IMR-90 (cell line): ENCODE measurements at regions not wholly inside any gene's neighbourhood (a gene's known extent, or its start where the extent isn't known, plus 50 kb on each side); places are given as distances from the start of the nearest gene placed in this dataset.

Experiments
- ATAC-seq: fragments of 200-7000 bp; cut with Tn5 transposase; 2 replicates; pipeline ENCODE4 v1.9.1; 2020; ENCODE audit warnings: low read depth, mild to moderate bottlenecking, moderate library complexity
- BruUV-seq: library from RNA; stranded (reverse); fragments of 400-500 nt; replicated peaks from 2 replicates; lab custom pipeline; 2021; lab: Mats Ljungman, UMichigan
- CTCF ChIA-PET: fragments of 300-600 bp; formaldehyde crosslinking; extraction: SDS; loops from one replicate; lab custom pipeline; 2021; ENCODE audit warnings: antibody characterized with exemption; lab: Yijun Ruan, JAX
- POLR2A ChIA-PET: fragments of 300-600 bp; sonication (Branson Sonifier 250); formaldehyde crosslinking; loops from one replicate; lab custom pipeline; 2022; ENCODE audit warnings: antibody characterized with exemption; ENCODE audit not compliant: unreplicated experiment; lab: Charles Lee
- DNase-seq: peaks from one replicate; pipeline ENCODE4 v3.0.0; 2013
- H2AFZ ChIP-seq: replicated peaks from 2 replicates; pipeline ENCODE3; 2013; ENCODE audit warnings: low read length, mild to moderate bottlenecking; ENCODE audit not compliant: poor library complexity
- H2AK5ac ChIP-seq: 2 replicates; pipeline ENCODE4 v1.6.1; 2013; ENCODE audit warnings: low read depth, low read length, inconsistent platforms
- H2AK9ac ChIP-seq: replicated peaks from 2 replicates; pipeline ENCODE3; 2013; ENCODE audit warnings: mild to moderate bottlenecking, low read depth, low read length, moderate library complexity; ENCODE audit not compliant: poor library complexity
- H2BK120ac ChIP-seq: 2 replicates; pipeline ENCODE4 v1.6.1; 2013; ENCODE audit warnings: low read depth, low read length, inconsistent platforms
- H2BK15ac ChIP-seq: 3 replicates; pipeline ENCODE4 v1.6.1; 2013; ENCODE audit warnings: low read depth, low read length, inconsistent platforms
- H2BK20ac ChIP-seq: 2 replicates; pipeline ENCODE4 v1.6.1; 2013; ENCODE audit warnings: low read depth, mild to moderate bottlenecking, inconsistent platforms, low read length, moderate library complexity
- H2BK5ac ChIP-seq: 2 replicates; pipeline ENCODE4 v1.6.1; 2013; ENCODE audit warnings: mild to moderate bottlenecking, low read depth, low read length, inconsistent platforms; ENCODE audit not compliant: poor library complexity, severe bottlenecking
- H3K14ac ChIP-seq: replicated peaks from 2 replicates; pipeline ENCODE4 v1.6.1; 2013; ENCODE audit warnings: low read depth, low read length, inconsistent platforms
- H3K18ac ChIP-seq: 2 replicates; pipeline ENCODE4 v1.6.1; 2013; ENCODE audit warnings: low read depth, low read length, control low read depth
- H3K23ac ChIP-seq: 2 replicates; pipeline ENCODE4 v1.6.1; 2013; ENCODE audit warnings: low read depth, low read length, inconsistent platforms
- H3K27ac ChIP-seq: 2 replicates; pipeline ENCODE4 v1.5.1; 2013; ENCODE audit warnings: mild to moderate bottlenecking, control low read depth, low read length; ENCODE audit not compliant: insufficient read depth
- H3K27me3 ChIP-seq: 2 replicates; pipeline ENCODE4 v1.6.1; 2013; ENCODE audit warnings: low read length; ENCODE audit not compliant: control insufficient read depth, insufficient read depth
- H3K36me3 ChIP-seq: 2 replicates; pipeline ENCODE4 v1.6.1; 2013; ENCODE audit warnings: low read length, mixed read lengths; ENCODE audit not compliant: control insufficient read depth, insufficient read depth
- H3K4ac ChIP-seq: 2 replicates; pipeline ENCODE4 v1.6.1; 2013; ENCODE audit warnings: low read depth, low read length, inconsistent platforms
- H3K4me1 ChIP-seq: 2 replicates; pipeline ENCODE4 v1.6.1; 2013; ENCODE audit warnings: low read length, mixed read lengths; ENCODE audit not compliant: control insufficient read depth, insufficient read depth
- H3K4me2 ChIP-seq: 2 replicates; pipeline ENCODE4 v1.6.1; 2013; ENCODE audit warnings: low read depth, mild to moderate bottlenecking, control low read depth, low read length, moderate library complexity
- H3K4me3 ChIP-seq: 2 replicates; pipeline ENCODE4 v1.5.1; 2013; ENCODE audit warnings: low read depth, mild to moderate bottlenecking, control low read depth, low read length, moderate library complexity; ENCODE audit not compliant: insufficient read depth
- H3K56ac ChIP-seq: 2 replicates; pipeline ENCODE4 v1.6.1; 2013; ENCODE audit warnings: low read length, inconsistent platforms; ENCODE audit not compliant: insufficient read depth; ENCODE audit errors: extremely low read depth
- H3K79me1 ChIP-seq, 2 experiments: 2 replicates each; pipeline ENCODE4 v1.6.1; 2013; ENCODE audit warnings: low read length in 2 of 2, inconsistent platforms in 1 of 2, low read depth in 1 of 2
- H3K9ac ChIP-seq: 2 replicates; pipeline ENCODE4 v1.6.1; 2013; ENCODE audit warnings: low read depth, low read length, control low read depth
- H3K9me1 ChIP-seq: 2 replicates; pipeline ENCODE4 v1.6.1; 2013; ENCODE audit warnings: low read length, inconsistent platforms; ENCODE audit not compliant: insufficient read depth
- H3K9me3 ChIP-seq: 2 replicates; pipeline ENCODE4 v1.6.1; 2013; ENCODE audit warnings: low read length; ENCODE audit not compliant: control insufficient read depth, insufficient read depth
- H4K20me1 ChIP-seq: 2 replicates; pipeline ENCODE4 v1.6.1; 2013; ENCODE audit warnings: low read length, inconsistent platforms; ENCODE audit not compliant: insufficient read depth
- H4K5ac ChIP-seq: 2 replicates; pipeline ENCODE4 v1.6.1; 2013; ENCODE audit warnings: mild to moderate bottlenecking, low read depth, low read length, control low read depth
- H4K8ac ChIP-seq, 2 experiments: 2 replicates each; pipeline ENCODE4 v1.6.1; 2013; ENCODE audit warnings: low read depth in 2 of 2, low read length in 2 of 2, control low read depth in 1 of 2, inconsistent platforms in 1 of 2
- H4K91ac ChIP-seq: 2 replicates; pipeline ENCODE4 v1.6.1; 2013; ENCODE audit warnings: low read depth, low read length, inconsistent platforms; ENCODE audit not compliant: insufficient read depth
- BHLHE40 ChIP-seq: fragments of 150-350 bp; IDR thresholded peaks from 2 replicates; pipeline ENCODE4 v1.6.1; 2016; ENCODE audit warnings: mild to moderate bottlenecking, low read depth, low read length
- CEBPB ChIP-seq: IDR thresholded peaks from 2 replicates; pipeline ENCODE4 v1.6.1; 2012; ENCODE audit warnings: low read depth, low read length, improper control_type of control experiment
- CHD1 ChIP-seq: IDR thresholded peaks from 2 replicates; pipeline ENCODE4 v1.6.1; 2012; ENCODE audit warnings: low read depth, low read length, improper control_type of control experiment
- ELK1 ChIP-seq: fragments of 150-350 bp; IDR thresholded peaks from 2 replicates; pipeline ENCODE4 v1.6.1; 2016; ENCODE audit warnings: low read depth, mild to moderate bottlenecking, low read length, moderate library complexity, borderline replicate concordance
- FOS ChIP-seq: fragments of 150-350 bp; IDR thresholded peaks from 2 replicates; pipeline ENCODE4 v1.6.1; 2016; ENCODE audit warnings: low read depth, low read length
- MAFK ChIP-seq: IDR thresholded peaks from 2 replicates; pipeline ENCODE4 v1.6.1; 2012; ENCODE audit warnings: low read depth, low read length, improper control_type of control experiment
- MAZ ChIP-seq: IDR thresholded peaks from 2 replicates; pipeline ENCODE4 v1.6.1; 2012; ENCODE audit warnings: low read depth, mild to moderate bottlenecking, low read length, improper control_type of control experiment, moderate library complexity, borderline replicate concordance
- MXI1 ChIP-seq: IDR thresholded peaks from 2 replicates; pipeline ENCODE4 v1.6.1; 2012; ENCODE audit warnings: low read depth, mild to moderate bottlenecking, low read length, moderate library complexity, borderline replicate concordance
- NFE2L2 ChIP-seq: fragments of 150-350 bp; IDR thresholded peaks from 2 replicates; pipeline ENCODE4 v1.6.1; 2016; ENCODE audit warnings: low read depth, mild to moderate bottlenecking, low read length
- POLR2A ChIP-seq: IDR thresholded peaks from 2 replicates; pipeline ENCODE4 v1.6.1; 2012; ENCODE audit warnings: mild to moderate bottlenecking, low read depth, low read length
- RAD21 ChIP-seq: IDR thresholded peaks from 2 replicates; pipeline ENCODE4 v1.6.1; 2012; ENCODE audit warnings: low read length, improper control_type of control experiment
- RCOR1 ChIP-seq: IDR thresholded peaks from 2 replicates; pipeline ENCODE4 v1.6.1; 2012; ENCODE audit warnings: mild to moderate bottlenecking, low read length, improper control_type of control experiment; ENCODE audit not compliant: insufficient replicate concordance
- RFX5 ChIP-seq: IDR thresholded peaks from 2 replicates; pipeline ENCODE4 v1.8.0; 2012; ENCODE audit warnings: low read depth, mild to moderate bottlenecking, low read length, moderate library complexity
- SMC3 ChIP-seq: fragments of 150-350 bp; IDR thresholded peaks from 2 replicates; pipeline ENCODE4 v1.6.1; 2016; ENCODE audit warnings: low read depth, mild to moderate bottlenecking, antibody characterized with exemption, low read length, moderate library complexity
- WGBS, 2 experiments: methylation state at CpG; one replicate each; pipeline versions ENCODE4 v1.1.5 to v1.1.7; 2013; ENCODE audit warnings: missing lambda C conversion rate in 2 of 2; ENCODE audit not compliant: insufficient read length in 1 of 2; ENCODE audit errors: extremely low coverage in 2 of 2; 5-methylcytosine and 5-hydroxymethylcytosine counted together
- dilution Hi-C: fragments of 300-500 bp; cut with HindIII; formaldehyde crosslinking; loops from one replicate; pipeline ENCODE4 v1.14.3; 2018; ENCODE audit warnings: low sequenced_read_pairs; ENCODE audit not compliant: unreplicated experiment
- in situ Hi-C: fragments of 300-500 bp; cut with MboI; formaldehyde crosslinking; loops from 3 replicates; pipeline ENCODE4 v1.14.3; 2019; ENCODE audit warnings: low sequenced_read_pairs, inconsistent platforms, mixed read lengths
- intact Hi-C: fragments of 100-400 bp; cut with micrococcal nuclease; formaldehyde crosslinking; loops from 2 replicates; pipeline ENCODE4 v1.10.0; 2022
- TF ChIP-seq, protein P1 (sequence below): conservative IDR thresholded peaks from 2 replicates; pipeline ENCODE4 v1.5.1; 2012; ENCODE audit warnings: mild to moderate bottlenecking, low read depth, low read length, improper control_type of control experiment
- TF ChIP-seq, protein P2 (sequence below): fragments of 150-350 bp; IDR thresholded peaks from 2 replicates; pipeline ENCODE4 v1.6.1; 2017; ENCODE audit warnings: mild to moderate bottlenecking, antibody characterized with exemption, low read length, low read depth

- H3K9me1 ChIP-seq = no peaks in the 10 kb centered on the region
- CTCF ChIA-PET = no interaction called here
- no peak overlapping the region for H2AFZ ChIP-seq
- H3K9ac ChIP-seq = no peak overlapping the region
- no peak overlapping the region for H2BK120ac ChIP-seq
- H2BK5ac ChIP-seq = peak overlapping the region; percentile 38
- H2BK15ac ChIP-seq = no peak overlapping the region
- ATAC-seq (no peak), DNase-seq (no peak)
- no peak overlapping the region for H3K23ac ChIP-seq
- H3K56ac ChIP-seq = no peak overlapping the region
- no peak overlapping the region for H3K4ac ChIP-seq
- intact Hi-C loops = no loop called here
- no peak overlapping the region for H2AK9ac ChIP-seq
- H3K36me3 ChIP-seq = no peaks in the 10 kb centered on the region
- no peaks in the 10 kb centered on the region for H3K79me1 ChIP-seq
- no peak overlapping the region for H2BK20ac ChIP-seq
- 87 to 100% methylated on average over 2 of the region's 2 CpGs for WGBS, 2 experiments
- H3K27ac ChIP-seq = no peak overlapping the region
- H3K4me2 ChIP-seq = no peak overlapping the region
- no peak overlapping the region for H4K91ac ChIP-seq
- H4K20me1 ChIP-seq = no peaks in the 10 kb centered on the region
- H3K18ac ChIP-seq = no peak overlapping the region
- H4K8ac ChIP-seq = no peak overlapping the region
- in situ Hi-C loops = no loop called here
- H4K5ac ChIP-seq = no peak overlapping the region
- H3K4me1 ChIP-seq = 0 out of 2 replicates have a peak, but pooled peaks cover 2% of the 10 kb centered on the region
- TF ChIP-seq, protein P1, sequence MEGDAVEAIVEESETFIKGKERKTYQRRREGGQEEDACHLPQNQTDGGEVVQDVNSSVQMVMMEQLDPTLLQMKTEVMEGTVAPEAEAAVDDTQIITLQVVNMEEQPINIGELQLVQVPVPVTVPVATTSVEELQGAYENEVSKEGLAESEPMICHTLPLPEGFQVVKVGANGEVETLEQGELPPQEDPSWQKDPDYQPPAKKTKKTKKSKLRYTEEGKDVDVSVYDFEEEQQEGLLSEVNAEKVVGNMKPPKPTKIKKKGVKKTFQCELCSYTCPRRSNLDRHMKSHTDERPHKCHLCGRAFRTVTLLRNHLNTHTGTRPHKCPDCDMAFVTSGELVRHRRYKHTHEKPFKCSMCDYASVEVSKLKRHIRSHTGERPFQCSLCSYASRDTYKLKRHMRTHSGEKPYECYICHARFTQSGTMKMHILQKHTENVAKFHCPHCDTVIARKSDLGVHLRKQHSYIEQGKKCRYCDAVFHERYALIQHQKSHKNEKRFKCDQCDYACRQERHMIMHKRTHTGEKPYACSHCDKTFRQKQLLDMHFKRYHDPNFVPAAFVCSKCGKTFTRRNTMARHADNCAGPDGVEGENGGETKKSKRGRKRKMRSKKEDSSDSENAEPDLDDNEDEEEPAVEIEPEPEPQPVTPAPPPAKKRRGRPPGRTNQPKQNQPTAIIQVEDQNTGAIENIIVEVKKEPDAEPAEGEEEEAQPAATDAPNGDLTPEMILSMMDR = no peak
- TF ChIP-seq RCOR1 (no peak), RFX5 (no peak), NFE2L2 (no peak), RAD21 (no peak), CHD1 (no peak), ELK1 (no peak), MAZ (no peak), BHLHE40 (no peak), MXI1 (no peak), MAFK (no peak), FOS (no peak), CEBPB (no peak), POLR2A (no peak), SMC3 (no peak)
- TF ChIP-seq, protein P2, sequence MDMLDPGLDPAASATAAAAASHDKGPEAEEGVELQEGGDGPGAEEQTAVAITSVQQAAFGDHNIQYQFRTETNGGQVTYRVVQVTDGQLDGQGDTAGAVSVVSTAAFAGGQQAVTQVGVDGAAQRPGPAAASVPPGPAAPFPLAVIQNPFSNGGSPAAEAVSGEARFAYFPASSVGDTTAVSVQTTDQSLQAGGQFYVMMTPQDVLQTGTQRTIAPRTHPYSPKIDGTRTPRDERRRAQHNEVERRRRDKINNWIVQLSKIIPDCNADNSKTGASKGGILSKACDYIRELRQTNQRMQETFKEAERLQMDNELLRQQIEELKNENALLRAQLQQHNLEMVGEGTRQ = no peak
- H3K14ac ChIP-seq = no peak overlapping the region
- peaks cover 11% of the 10 kb centered on the region for H3K27me3 ChIP-seq
- BruUV-seq = no TSS peak
- POLR2A ChIA-PET = no interaction called here
- H3K4me3 ChIP-seq = no peak overlapping the region
- dilution Hi-C loops = no loop called here
- no peaks in the 10 kb centered on the region; the same call in 1 of the 2 replicates for H3K9me3 ChIP-seq
- H2AK5ac ChIP-seq = no peak overlapping the region
Observed at GRCh38 chr10:29870522-29871044, 188.8 kb downstream of the JCAD start.
